Activated B cell treated with CpG ODN at 0.5 μM for 24 hours (primary cell): ENCODE measurements at regions not wholly inside any gene's neighbourhood (a gene's known extent, or its start where the extent isn't known, plus 50 kb on each side); places are given as distances from the start of the nearest gene placed in this dataset.

Experiments used
- ATAC-seq: fragments of 200-7000 bp; cut with Tn5 transposase; one replicate; pipeline ENCODE4 v1.10.0; 2021; ENCODE audit warnings: low read depth, mild to moderate bottlenecking, moderate library complexity
- CTCF ChIA-PET: fragments of 350-600 bp; sonication (Branson Sonifier 250); formaldehyde crosslinking; loops from one replicate; lab custom pipeline; 2021; ENCODE audit warnings: antibody characterized with exemption; lab: Charles Lee
- POLR2A ChIA-PET: fragments of 350-600 bp; sonication (Branson Sonifier 250); formaldehyde crosslinking; loops from one replicate; lab custom pipeline; 2021; ENCODE audit warnings: antibody characterized with exemption; lab: Charles Lee
- DNase-seq: peaks from one replicate; pipeline ENCODE4 v3.0.0; 2022
- H3K27ac Mint-ChIP-seq: one replicate; pipeline ENCODE4 v1.8.0; 2020; ENCODE audit warnings: mixed read lengths
- H3K27me3 Mint-ChIP-seq: one replicate; pipeline ENCODE4 v1.8.0; 2021; ENCODE audit warnings: mixed read lengths
- H3K36me3 Mint-ChIP-seq: one replicate; pipeline ENCODE4 v1.8.0; 2021; ENCODE audit warnings: low read depth, mixed read lengths
- H3K4me1 Mint-ChIP-seq: one replicate; pipeline ENCODE4 v1.8.0; 2021; ENCODE audit warnings: mixed read lengths
- H3K4me3 Mint-ChIP-seq: one replicate; pipeline ENCODE4 v1.8.0; 2020; ENCODE audit warnings: mild to moderate bottlenecking, mixed read lengths
- H3K9me3 Mint-ChIP-seq: one replicate; pipeline ENCODE4 v1.8.0; 2020; ENCODE audit warnings: mixed read lengths
- CTCF ChIP-seq: fragments of 200-600 bp; IDR thresholded peaks from one replicate; pipeline ENCODE4 v1.8.0; 2022; ENCODE audit warnings: antibody characterized with exemption, mild to moderate bottlenecking
- intact Hi-C: fragments of 100-400 bp; cut with micrococcal nuclease; formaldehyde crosslinking; loops from one replicate; pipeline ENCODE4 v1.15.1; 2024

DNA sequence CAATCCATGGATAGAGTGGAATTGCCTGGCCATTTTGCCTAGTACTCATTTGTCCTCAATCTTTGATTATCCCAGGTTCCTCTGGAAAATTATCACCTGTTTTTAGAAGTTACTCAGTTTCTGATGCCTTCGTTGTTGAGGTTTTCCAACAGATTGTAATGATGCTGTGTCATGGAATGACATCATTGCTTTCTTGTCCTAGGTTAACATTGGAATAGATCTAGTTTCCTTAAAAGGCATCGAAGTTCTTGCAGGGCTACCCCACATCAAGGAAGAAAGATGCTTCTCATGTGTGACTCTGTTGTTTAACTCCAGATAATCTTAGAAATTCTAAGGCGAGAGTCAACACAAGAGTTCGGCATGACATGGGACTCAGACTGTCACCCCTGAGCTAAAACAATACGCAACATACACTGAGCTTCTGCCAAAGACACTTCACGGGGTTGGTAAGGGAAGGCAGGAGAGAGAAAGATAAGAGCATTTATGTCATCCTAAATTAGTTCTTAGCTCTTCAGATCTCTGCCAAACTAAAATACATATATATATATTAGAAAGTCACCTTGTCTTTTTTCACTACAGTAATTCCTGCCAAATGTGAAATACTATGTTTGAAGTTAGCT is 293.2 kb upstream of the WWC1 start:
- H3K36me3 Mint-ChIP-seq, result no peaks in the 10 kb centered on the region
- no peak for ATAC-seq
- ChIA-PET POLR2A (no interaction called here), CTCF (no interaction called here)
- H3K27me3 Mint-ChIP-seq, result no peaks in the 10 kb centered on the region
- intact Hi-C loops, result no loop called here
- H3K4me1 Mint-ChIP-seq, result no peaks in the 10 kb centered on the region
- no peak overlapping the region for H3K27ac Mint-ChIP-seq
- H3K4me3 Mint-ChIP-seq, result no peak overlapping the region
- TF ChIP-seq CTCF, result no peak
- DNase-seq, result no peak
- H3K9me3 Mint-ChIP-seq, result no peaks in the 10 kb centered on the region

- no peak overlapping the region for H3K4me3 Mint-ChIP-seq
- H3K36me3 Mint-ChIP-seq, result no peaks in the 10 kb centered on the region
- ATAC-seq (no peak), DNase-seq (no peak)
- H3K9me3 Mint-ChIP-seq, result no peaks in the 10 kb centered on the region
- no peaks in the 10 kb centered on the region for H3K4me1 Mint-ChIP-seq
- ChIA-PET POLR2A (no interaction called here), CTCF (no interaction called here)
- intact Hi-C loops, result no loop called here
- no peaks in the 10 kb centered on the region for H3K27me3 Mint-ChIP-seq
- no peak for TF ChIP-seq CTCF
- no peak overlapping the region for H3K27ac Mint-ChIP-seq
Measured at GRCh38 chr5:167999182-167999581, 292.3 kb upstream of the WWC1 start.

- H3K4me3 Mint-ChIP-seq, result no peak overlapping the region
- H3K36me3 Mint-ChIP-seq, result no peaks in the 10 kb centered on the region
- H3K27me3 Mint-ChIP-seq, result no peaks in the 10 kb centered on the region
- DNase-seq (no peak), ATAC-seq (no peak)
- H3K4me1 Mint-ChIP-seq, result no peaks in the 10 kb centered on the region
- no peak for TF ChIP-seq CTCF
- POLR2A ChIA-PET, result no interaction called here
- intact Hi-C loops, result no loop called here
- H3K9me3 Mint-ChIP-seq, result no peaks in the 10 kb centered on the region
- CTCF ChIA-PET, result no interaction called here
- H3K27ac Mint-ChIP-seq, result no peak overlapping the region
Measured at GRCh38 chr5:168001318-168001717, 290.1 kb upstream of the WWC1 start.

GRCh38 chr5:168002116-168002515 is 289.3 kb upstream of the WWC1 start:
- H3K4me3 Mint-ChIP-seq, result no peak overlapping the region
- CTCF ChIA-PET, result no interaction called here
- no peak for TF ChIP-seq CTCF
- intact Hi-C loops, result no loop called here
- no peaks in the 10 kb centered on the region for H3K27me3 Mint-ChIP-seq
- no peaks in the 10 kb centered on the region for H3K9me3 Mint-ChIP-seq
- H3K27ac Mint-ChIP-seq, result no peak overlapping the region
- DNase-seq (no peak), ATAC-seq (no peak)
- no peaks in the 10 kb centered on the region for H3K36me3 Mint-ChIP-seq
- POLR2A ChIA-PET, result no interaction called here
- no peaks in the 10 kb centered on the region for H3K4me1 Mint-ChIP-seq

- ATAC-seq (no peak), DNase-seq (no peak)
- no peaks in the 10 kb centered on the region for H3K36me3 Mint-ChIP-seq
- intact Hi-C loops, result no loop called here
- ChIA-PET CTCF (no interaction called here), POLR2A (no interaction called here)
- no peak overlapping the region for H3K27ac Mint-ChIP-seq
- H3K9me3 Mint-ChIP-seq, result no peaks in the 10 kb centered on the region
- no peaks in the 10 kb centered on the region for H3K27me3 Mint-ChIP-seq
- TF ChIP-seq CTCF, result no peak
- no peak overlapping the region for H3K4me3 Mint-ChIP-seq
- H3K4me1 Mint-ChIP-seq, result no peaks in the 10 kb centered on the region
Measured at GRCh38 chr5:168005093-168005492, 286.4 kb upstream of the WWC1 start.
